Retinal pigment epithelial cell (primary cell): ENCODE measurements at regions not wholly inside any gene's neighbourhood (a gene's known extent, or its start where the extent isn't known, plus 50 kb on each side); places are given as distances from the start of the nearest gene placed in this dataset.
A peak's percentile ranks its signal among the peaks of the same experiment; 100 is the strongest.

Experiments used
- DNase-seq: peaks from one replicate; pipeline ENCODE4 v3.0.0-alpha.2; 2010; ENCODE audit warnings: low read depth
- H3K4me3 ChIP-seq: 2 replicates; pipeline ENCODE4 v1.5.1; 2011; ENCODE audit warnings: mild to moderate bottlenecking, low read length, control low read depth, moderate library complexity
- CTCF ChIP-seq: conservative IDR thresholded peaks from 2 replicates; pipeline ENCODE4 v1.5.1; 2011; ENCODE audit warnings: low read depth, low read length, control low read depth, inconsistent platforms

- no peak overlapping the region for H3K4me3 ChIP-seq
- peak; percentile 0 for DNase-seq
- peak; percentile 65 for TF ChIP-seq CTCF
Measured at GRCh38 chr4:189792924-189793618, 147.6 kb upstream of the FRG1 start.

- DNase-seq: no peak
- TF ChIP-seq CTCF: no peak
- H3K4me3 ChIP-seq: no peak overlapping the region
Measured at GRCh38 chr4:189800545-189801088, 140.1 kb upstream of the FRG1 start.

- no peak overlapping the region for H3K4me3 ChIP-seq
- no peak for DNase-seq
- TF ChIP-seq CTCF: no peak
Measured at GRCh38 chr4:189802884-189803283, 137.8 kb upstream of the FRG1 start.

- no peak overlapping the region for H3K4me3 ChIP-seq
- no peak for TF ChIP-seq CTCF
- no peak for DNase-seq
Measured at GRCh38 chr4:189804894-189805293, 135.8 kb upstream of the FRG1 start.

- DNase-seq: no peak
- TF ChIP-seq CTCF: no peak
- no peak overlapping the region for H3K4me3 ChIP-seq
Measured at GRCh38 chr4:189806506-189806905, 134.2 kb upstream of the FRG1 start.

- no peak overlapping the region for H3K4me3 ChIP-seq
- DNase-seq: no peak
- no peak for TF ChIP-seq CTCF
Measured at GRCh38 chr4:189807031-189807430, 133.6 kb upstream of the FRG1 start.

- DNase-seq: no peak
- H3K4me3 ChIP-seq: no peak overlapping the region
- TF ChIP-seq CTCF: no peak
Measured at GRCh38 chr4:189809241-189809735, 131.4 kb upstream of the FRG1 start.
